Caco-2 (cell line): ENCODE measurements at regions not wholly inside any gene's neighbourhood (a gene's known extent, or its start where the extent isn't known, plus 50 kb on each side); places are given as distances from the start of the nearest gene placed in this dataset.

Experiments
- BruUV-seq: library from RNA; stranded (reverse); fragments of 400-500 nt; replicated peaks from 2 replicates; lab custom pipeline; 2021; lab: Mats Ljungman, UMichigan
- CTCF ChIA-PET: fragments of 300-600 bp; sonication (Branson Sonifier 250); formaldehyde crosslinking; loops from one replicate; lab custom pipeline; 2022; ENCODE audit warnings: antibody characterized with exemption; lab: Charles Lee
- POLR2A ChIA-PET: fragments of 300-600 bp; sonication (Branson Sonifier 250); formaldehyde crosslinking; loops from one replicate; lab custom pipeline; 2022; ENCODE audit warnings: antibody characterized with exemption; lab: Charles Lee
- DNase-seq, 2 experiments: peaks; one replicate each; pipeline versions ENCODE4 v3.0.0 to v3.0.0-alpha.2; 2020 to 2022
- H3K27me3 ChIP-seq: replicated peaks from 2 replicates; pipeline ENCODE4 v1.6.0; 2011; ENCODE audit warnings: low read length; ENCODE audit not compliant: control insufficient read depth, insufficient read depth
- H3K36me3 ChIP-seq: 2 replicates; pipeline ENCODE4 v1.5.1; 2011; ENCODE audit warnings: low read length; ENCODE audit not compliant: control insufficient read depth, insufficient read depth
- H3K4me1 ChIP-seq: fragments of 250-450 bp; sonication (Bioruptor Pico); 2 replicates; pipeline ENCODE4 v1.5.1; 2020; ENCODE audit warnings: mild to moderate bottlenecking
- H3K4me3 ChIP-seq: 2 replicates; pipeline ENCODE4 v1.5.1; 2011; ENCODE audit warnings: low read depth, mild to moderate bottlenecking, control low read depth, low read length
- H3K9me3 ChIP-seq: fragments of 250-450 bp; sonication (Bioruptor Pico); 2 replicates; pipeline ENCODE4 v1.5.1; 2020; ENCODE audit warnings: mild to moderate bottlenecking, moderate library complexity
- H3K27ac Mint-ChIP-seq: one replicate; pipeline ENCODE4 v1.8.0; 2022; ENCODE audit warnings: mixed read lengths; ENCODE audit not compliant: unreplicated experiment
- H3K27me3 Mint-ChIP-seq: one replicate; pipeline ENCODE4 v1.8.0; 2022; ENCODE audit warnings: mixed read lengths; ENCODE audit not compliant: insufficient read depth, unreplicated experiment
- H3K36me3 Mint-ChIP-seq: one replicate; pipeline ENCODE4 v1.8.0; 2022; ENCODE audit warnings: mild to moderate bottlenecking, mixed read lengths; ENCODE audit not compliant: insufficient read depth, unreplicated experiment
- H3K4me1 Mint-ChIP-seq: one replicate; pipeline ENCODE4 v1.8.0; 2022; ENCODE audit warnings: low read depth, mixed read lengths; ENCODE audit not compliant: unreplicated experiment
- H3K4me3 Mint-ChIP-seq: one replicate; pipeline ENCODE4 v1.8.0; 2022; ENCODE audit warnings: mild to moderate bottlenecking, moderate library complexity, mixed read lengths; ENCODE audit not compliant: unreplicated experiment
- H3K9me3 Mint-ChIP-seq: one replicate; pipeline ENCODE4 v1.8.0; 2022; ENCODE audit warnings: mixed read lengths; ENCODE audit not compliant: unreplicated experiment
- intact Hi-C: fragments of 100-400 bp; cut with micrococcal nuclease; formaldehyde crosslinking; loops from one replicate; pipeline ENCODE4 v1.10.0; 2022; ENCODE audit not compliant: unreplicated experiment
- TF ChIP-seq, protein P1 (sequence below), 2 experiments: fragments of 200-600 bp in 1 of 2; IDR thresholded peaks; 1 replicate in 1 of 2; 2 replicates in 1 of 2; pipeline versions ENCODE4 v1.5.1 to v1.8.0; 2011 to 2022; ENCODE audit warnings: antibody characterized with exemption in 1 of 2, control low read depth in 1 of 2, inconsistent platforms in 1 of 2, low read depth in 1 of 2, low read length in 1 of 2, mild to moderate bottlenecking in 1 of 2, moderate library complexity in 1 of 2; ENCODE audit not compliant: insufficient read depth in 1 of 2, severe bottlenecking in 1 of 2, unreplicated experiment in 1 of 2

DNA sequence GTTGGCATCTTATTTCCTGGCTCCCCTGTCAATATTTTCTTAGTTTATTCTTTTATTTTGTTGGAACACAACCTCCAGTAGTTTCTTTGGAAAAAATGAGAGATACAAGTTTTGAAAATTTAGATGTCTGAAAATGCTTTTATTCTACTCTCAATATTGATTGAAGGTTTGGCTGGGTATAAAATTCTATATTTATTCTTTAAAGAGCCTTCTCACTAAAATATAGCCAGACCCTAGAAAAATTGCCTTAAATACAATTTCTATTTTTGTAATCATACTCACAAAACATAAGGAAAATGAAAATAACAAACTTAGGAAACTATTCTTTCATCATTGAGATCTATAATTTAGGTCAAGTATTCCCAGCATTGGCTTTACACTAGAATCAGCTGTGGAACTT lies 103.7 kb downstream of the CYP26B1 start:
- intact Hi-C loops = no loop called here
- CTCF ChIA-PET = no interaction called here
- no peak for DNase-seq
- TF ChIP-seq, protein P1, sequence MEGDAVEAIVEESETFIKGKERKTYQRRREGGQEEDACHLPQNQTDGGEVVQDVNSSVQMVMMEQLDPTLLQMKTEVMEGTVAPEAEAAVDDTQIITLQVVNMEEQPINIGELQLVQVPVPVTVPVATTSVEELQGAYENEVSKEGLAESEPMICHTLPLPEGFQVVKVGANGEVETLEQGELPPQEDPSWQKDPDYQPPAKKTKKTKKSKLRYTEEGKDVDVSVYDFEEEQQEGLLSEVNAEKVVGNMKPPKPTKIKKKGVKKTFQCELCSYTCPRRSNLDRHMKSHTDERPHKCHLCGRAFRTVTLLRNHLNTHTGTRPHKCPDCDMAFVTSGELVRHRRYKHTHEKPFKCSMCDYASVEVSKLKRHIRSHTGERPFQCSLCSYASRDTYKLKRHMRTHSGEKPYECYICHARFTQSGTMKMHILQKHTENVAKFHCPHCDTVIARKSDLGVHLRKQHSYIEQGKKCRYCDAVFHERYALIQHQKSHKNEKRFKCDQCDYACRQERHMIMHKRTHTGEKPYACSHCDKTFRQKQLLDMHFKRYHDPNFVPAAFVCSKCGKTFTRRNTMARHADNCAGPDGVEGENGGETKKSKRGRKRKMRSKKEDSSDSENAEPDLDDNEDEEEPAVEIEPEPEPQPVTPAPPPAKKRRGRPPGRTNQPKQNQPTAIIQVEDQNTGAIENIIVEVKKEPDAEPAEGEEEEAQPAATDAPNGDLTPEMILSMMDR (IDR thresholded peaks at IDR 0.05; ENCODE audit: insufficient read depth in 1 of 2, low read depth in 1 of 2, low read length in 1 of 2, severe bottlenecking in 1 of 2, unreplicated experiment in 1 of 2) = no peak
- H3K4me3 ChIP-seq = no peak overlapping the region
- Mint-ChIP-seq H3K9me3 (peaks cover 47% of the 10 kb centered on the region), H3K36me3 (no peaks in the 10 kb centered on the region), H3K4me1 (no peaks in the 10 kb centered on the region), H3K27me3 (peaks cover 6% of the 10 kb centered on the region), H3K27ac (no peak overlapping the region), H3K4me3 (no peak overlapping the region)
- no peaks in the 10 kb centered on the region for H3K36me3 ChIP-seq
- peaks cover 9% of the 10 kb centered on the region for H3K9me3 ChIP-seq
- BruUV-seq = no TSS peak
- no peaks in the 10 kb centered on the region for H3K27me3 ChIP-seq
- POLR2A ChIA-PET = no interaction called here
- H3K4me1 ChIP-seq = no peaks in the 10 kb centered on the region

DNA sequence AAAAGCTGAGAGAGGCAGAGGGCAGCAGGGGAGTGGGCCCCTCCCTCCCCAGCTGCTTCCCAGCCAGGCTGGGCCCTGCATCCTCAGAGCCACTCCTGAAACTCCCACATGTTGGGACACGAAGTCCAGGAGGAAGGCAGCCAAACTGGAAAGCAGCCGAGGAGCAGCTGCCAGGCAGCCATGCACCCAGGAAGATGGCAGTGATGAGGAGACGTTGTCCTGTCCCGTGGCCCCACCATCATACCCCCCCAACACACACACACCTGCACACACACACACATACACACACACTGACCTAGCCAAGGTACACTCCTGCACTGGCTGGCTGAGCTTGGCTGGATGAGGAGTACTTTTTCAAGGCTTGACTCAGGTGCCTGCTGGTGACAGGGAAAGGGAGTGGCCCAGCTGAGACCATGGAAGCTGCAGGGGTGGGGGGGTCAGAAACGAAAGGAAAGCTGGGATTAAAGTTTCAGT lies 106.0 kb downstream of the CYP26B1 start:
- ChIA-PET POLR2A (no interaction called here), CTCF (interaction anchor here (0.9 kb wide), 1 partner anchor 108 kb away, joined by 3 read pairs; no protein-coding TSS in a partner anchor)
- peaks cover 8% of the 10 kb centered on the region for H3K9me3 ChIP-seq
- Mint-ChIP-seq H3K36me3 (no peaks in the 10 kb centered on the region), H3K9me3 (peaks cover 25% of the 10 kb centered on the region), H3K27me3 (peaks cover 6% of the 10 kb centered on the region), H3K4me1 (no peaks in the 10 kb centered on the region), H3K4me3 (no peak overlapping the region), H3K27ac (no peak overlapping the region)
- intact Hi-C loops = no loop called here
- no peaks in the 10 kb centered on the region for H3K36me3 ChIP-seq
- no peak for DNase-seq
- BruUV-seq = no TSS peak
- no peaks in the 10 kb centered on the region for H3K27me3 ChIP-seq
- no peaks in the 10 kb centered on the region for H3K4me1 ChIP-seq
- TF ChIP-seq, protein P1 (IDR thresholded peaks at IDR 0.05; ENCODE audit: insufficient read depth in 1 of 2, low read depth in 1 of 2, low read length in 1 of 2, severe bottlenecking in 1 of 2, unreplicated experiment in 1 of 2) = no peak
- no peak overlapping the region for H3K4me3 ChIP-seq

DNA sequence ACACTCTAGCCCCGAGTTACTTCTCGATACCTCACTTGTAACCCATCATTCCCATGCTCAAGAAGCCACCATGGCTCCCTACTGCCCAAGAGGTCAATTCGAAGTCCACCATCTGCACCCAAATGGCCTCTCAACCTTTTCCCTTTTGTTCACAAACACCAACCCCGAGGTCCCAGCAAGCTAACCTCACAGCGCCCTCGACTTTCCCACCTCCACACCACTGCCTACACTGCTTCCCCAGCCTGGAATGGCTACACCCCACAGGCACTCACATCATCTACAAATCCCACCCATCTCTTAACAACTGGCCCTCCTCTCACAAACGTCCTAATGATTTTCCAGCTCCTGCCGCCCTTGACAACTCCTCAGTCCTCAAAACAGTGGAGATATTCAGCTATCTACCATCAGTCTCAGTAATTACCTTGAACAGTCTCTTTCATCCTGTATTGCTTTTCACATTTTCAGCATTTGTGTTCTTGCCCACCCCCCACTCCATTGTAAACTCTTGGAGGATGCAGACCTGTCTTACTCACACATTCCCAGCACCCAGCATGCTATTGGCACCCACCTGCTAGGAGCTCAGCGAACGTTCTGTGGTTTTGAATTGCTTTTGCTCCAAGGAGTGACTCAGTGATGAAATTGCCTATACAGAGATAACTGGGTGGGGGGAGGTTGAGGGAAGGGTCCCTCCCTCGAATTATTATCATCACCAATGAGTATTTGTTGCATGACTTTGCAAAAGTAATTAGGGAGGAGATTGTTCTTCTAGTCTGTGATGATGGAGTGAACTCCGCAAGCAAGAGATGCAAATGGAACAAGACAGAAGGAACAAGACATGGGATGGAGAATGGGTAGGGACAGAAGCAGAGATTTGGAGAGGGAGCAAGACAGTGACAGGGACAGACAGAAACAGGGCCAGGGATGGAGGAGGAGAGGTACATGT lies 106.8 kb downstream of the CYP26B1 start:
- no peak overlapping the region for H3K4me3 Mint-ChIP-seq
- no peaks in the 10 kb centered on the region for H3K36me3 Mint-ChIP-seq
- H3K27me3 ChIP-seq = no peaks in the 10 kb centered on the region
- H3K27me3 Mint-ChIP-seq = peaks cover 6% of the 10 kb centered on the region
- BruUV-seq = no TSS peak
- TF ChIP-seq, protein P1 (IDR thresholded peaks at IDR 0.05; ENCODE audit: insufficient read depth in 1 of 2, low read depth in 1 of 2, low read length in 1 of 2, severe bottlenecking in 1 of 2, unreplicated experiment in 1 of 2) = no peak
- H3K27ac Mint-ChIP-seq = no peak overlapping the region
- no peaks in the 10 kb centered on the region for H3K36me3 ChIP-seq
- CTCF ChIA-PET = interaction anchor here (0.6 to 0.9 kb wide), 2 partner anchors 109 to 312 kb away, joined by 3 to 4 read pairs; no protein-coding TSS in a partner anchor
- peaks cover 25% of the 10 kb centered on the region for H3K9me3 Mint-ChIP-seq
- intact Hi-C loops = no loop called here
- no peak for DNase-seq
- no peaks in the 10 kb centered on the region for H3K4me1 ChIP-seq
- H3K4me1 Mint-ChIP-seq = no peaks in the 10 kb centered on the region
- no peak overlapping the region for H3K4me3 ChIP-seq
- POLR2A ChIA-PET = no interaction called here
- peaks cover 8% of the 10 kb centered on the region for H3K9me3 ChIP-seq
